ENCODE measurements at regions not wholly inside any gene's neighbourhood (a gene's known extent, or its start where the extent isn't known, plus 50 kb on each side); places are given as distances from the start of the nearest gene placed in this dataset.

- TF ChIP-seq, protein P1, sequence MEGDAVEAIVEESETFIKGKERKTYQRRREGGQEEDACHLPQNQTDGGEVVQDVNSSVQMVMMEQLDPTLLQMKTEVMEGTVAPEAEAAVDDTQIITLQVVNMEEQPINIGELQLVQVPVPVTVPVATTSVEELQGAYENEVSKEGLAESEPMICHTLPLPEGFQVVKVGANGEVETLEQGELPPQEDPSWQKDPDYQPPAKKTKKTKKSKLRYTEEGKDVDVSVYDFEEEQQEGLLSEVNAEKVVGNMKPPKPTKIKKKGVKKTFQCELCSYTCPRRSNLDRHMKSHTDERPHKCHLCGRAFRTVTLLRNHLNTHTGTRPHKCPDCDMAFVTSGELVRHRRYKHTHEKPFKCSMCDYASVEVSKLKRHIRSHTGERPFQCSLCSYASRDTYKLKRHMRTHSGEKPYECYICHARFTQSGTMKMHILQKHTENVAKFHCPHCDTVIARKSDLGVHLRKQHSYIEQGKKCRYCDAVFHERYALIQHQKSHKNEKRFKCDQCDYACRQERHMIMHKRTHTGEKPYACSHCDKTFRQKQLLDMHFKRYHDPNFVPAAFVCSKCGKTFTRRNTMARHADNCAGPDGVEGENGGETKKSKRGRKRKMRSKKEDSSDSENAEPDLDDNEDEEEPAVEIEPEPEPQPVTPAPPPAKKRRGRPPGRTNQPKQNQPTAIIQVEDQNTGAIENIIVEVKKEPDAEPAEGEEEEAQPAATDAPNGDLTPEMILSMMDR (IDR thresholded peaks at IDR 0.05) = no peak
- ATAC-seq (ENCODE audit: low FRiP score) (no peak), DNase-seq (ENCODE audit: low spot score) (no peak)
Measured at GRCh38 chr1:187481581-187482148, 652.9 kb downstream of the PLA2G4A start.

GRCh38 chr1:187490266-187490665, 661.5 kb downstream of the PLA2G4A start:
- TF ChIP-seq, protein P1 (IDR thresholded peaks at IDR 0.05) = no peak
- ATAC-seq (ENCODE audit: low FRiP score) (no peak), DNase-seq (ENCODE audit: low spot score) (no peak)

- ATAC-seq (ENCODE audit: low FRiP score) (no peak), DNase-seq (ENCODE audit: low spot score) (no peak)
- TF ChIP-seq, protein P1 (IDR thresholded peaks at IDR 0.05) = no peak
Measured at GRCh38 chr1:187491082-187491720, 662.5 kb downstream of the PLA2G4A start.

DNA sequence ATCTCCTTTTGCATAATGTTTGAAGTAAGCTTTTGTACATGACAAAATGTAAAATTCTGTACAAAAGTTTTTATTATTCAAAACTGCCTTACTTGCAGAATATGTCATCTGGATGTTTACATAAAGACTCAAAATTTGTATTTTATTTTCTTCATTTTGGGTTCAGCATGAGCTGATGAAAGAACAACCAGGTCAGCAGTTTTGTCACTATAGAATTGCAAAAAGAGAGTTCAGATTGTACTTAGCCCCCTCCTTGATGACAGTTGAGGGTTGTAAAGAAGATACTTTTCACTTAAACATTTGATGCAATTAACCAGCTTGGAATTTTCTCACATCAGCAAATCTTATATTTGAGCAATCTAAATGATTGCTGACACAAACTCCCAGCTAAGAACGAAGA, 669.3 kb downstream of the PLA2G4A start:
- DNase-seq (ENCODE audit: low spot score) (no peak), ATAC-seq (ENCODE audit: low FRiP score) (no peak)
- TF ChIP-seq, protein P1 (IDR thresholded peaks at IDR 0.05) = no peak

DNA sequence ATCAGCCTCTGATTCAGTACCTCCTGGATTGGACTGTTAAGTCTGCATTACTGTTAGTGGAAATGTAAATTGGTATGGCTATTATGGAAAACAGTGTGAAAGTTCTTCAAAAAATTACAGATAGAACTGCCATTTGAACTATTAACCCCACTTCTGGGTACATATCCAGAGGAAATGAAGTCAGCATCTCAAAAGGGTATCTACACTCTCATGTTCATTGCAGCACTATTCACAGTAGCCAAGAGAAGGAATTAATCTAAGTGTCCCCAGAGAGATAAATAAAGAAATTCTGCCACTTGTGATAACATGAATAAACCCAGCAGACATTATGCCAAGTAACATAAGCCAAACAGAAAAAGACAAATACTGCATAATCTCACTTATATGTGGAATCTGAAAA, 676.0 kb downstream of the PLA2G4A start:
- DNase-seq (ENCODE audit: low spot score) (no peak), ATAC-seq (ENCODE audit: low FRiP score) (no peak)
- TF ChIP-seq, protein P1 (IDR thresholded peaks at IDR 0.05) = no peak

GRCh38 chr1:187509091-187509490, 680.3 kb downstream of the PLA2G4A start:
- no peak for DNase-seq (ENCODE audit: low spot score)
- ATAC-seq (ENCODE audit: low FRiP score) = no peak
- TF ChIP-seq, protein P1 (IDR thresholded peaks at IDR 0.05) = no peak

- no peak for ATAC-seq (ENCODE audit: low FRiP score)
- TF ChIP-seq, protein P1 (IDR thresholded peaks at IDR 0.05) = no peak
- no peak for DNase-seq (ENCODE audit: low spot score)
Measured at GRCh38 chr1:187513190-187513589, 684.4 kb downstream of the PLA2G4A start.

Data from omental fat pad (tissue), 3 donors.